ENCODE measurements at regions not wholly inside any gene's neighbourhood (a gene's known extent, or its start where the extent isn't known, plus 50 kb on each side); places are given as distances from the start of the nearest gene placed in this dataset.

GRCh38 chr5:144712090-144712489 lies 541.4 kb downstream of the KCTD16 start:
- H3K4me3 ChIP-seq (ENCODE audit: low read depth, low read length) = no peak overlapping the region
- in situ Hi-C loops (cut with HindIII; ENCODE audit: low sequenced_read_pairs) = no loop called here
- DNase-seq (ENCODE audit: low read depth, low spot score) = no peak
- TF ChIP-seq, protein P1, sequence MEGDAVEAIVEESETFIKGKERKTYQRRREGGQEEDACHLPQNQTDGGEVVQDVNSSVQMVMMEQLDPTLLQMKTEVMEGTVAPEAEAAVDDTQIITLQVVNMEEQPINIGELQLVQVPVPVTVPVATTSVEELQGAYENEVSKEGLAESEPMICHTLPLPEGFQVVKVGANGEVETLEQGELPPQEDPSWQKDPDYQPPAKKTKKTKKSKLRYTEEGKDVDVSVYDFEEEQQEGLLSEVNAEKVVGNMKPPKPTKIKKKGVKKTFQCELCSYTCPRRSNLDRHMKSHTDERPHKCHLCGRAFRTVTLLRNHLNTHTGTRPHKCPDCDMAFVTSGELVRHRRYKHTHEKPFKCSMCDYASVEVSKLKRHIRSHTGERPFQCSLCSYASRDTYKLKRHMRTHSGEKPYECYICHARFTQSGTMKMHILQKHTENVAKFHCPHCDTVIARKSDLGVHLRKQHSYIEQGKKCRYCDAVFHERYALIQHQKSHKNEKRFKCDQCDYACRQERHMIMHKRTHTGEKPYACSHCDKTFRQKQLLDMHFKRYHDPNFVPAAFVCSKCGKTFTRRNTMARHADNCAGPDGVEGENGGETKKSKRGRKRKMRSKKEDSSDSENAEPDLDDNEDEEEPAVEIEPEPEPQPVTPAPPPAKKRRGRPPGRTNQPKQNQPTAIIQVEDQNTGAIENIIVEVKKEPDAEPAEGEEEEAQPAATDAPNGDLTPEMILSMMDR (IDR thresholded peaks at IDR 0.05; ENCODE audit: low read depth, low read length) = no peak

- TF ChIP-seq, protein P1 (IDR thresholded peaks at IDR 0.05; ENCODE audit: low read depth, low read length) = no peak
- no peak for DNase-seq (ENCODE audit: low read depth, low spot score)
- in situ Hi-C loops (cut with HindIII; ENCODE audit: low sequenced_read_pairs) = no loop called here
- H3K4me3 ChIP-seq (ENCODE audit: low read depth, low read length) = no peak overlapping the region
These were observed 540.5 kb downstream of the KCTD16 start for GRCh38 chr5:144711172-144711571.

- TF ChIP-seq, protein P1 (IDR thresholded peaks at IDR 0.05; ENCODE audit: low read depth, low read length) = no peak
- H3K4me3 ChIP-seq (ENCODE audit: low read depth, low read length) = no peak overlapping the region
- in situ Hi-C loops (cut with HindIII; ENCODE audit: low sequenced_read_pairs) = no loop called here
- DNase-seq (ENCODE audit: low read depth, low spot score) = no peak
These were observed 540.0 kb downstream of the KCTD16 start for GRCh38 chr5:144710637-144711036.

- in situ Hi-C loops (cut with HindIII; ENCODE audit: low sequenced_read_pairs) = no loop called here
- H3K4me3 ChIP-seq (ENCODE audit: low read depth, low read length) = no peak overlapping the region
- TF ChIP-seq, protein P1 (IDR thresholded peaks at IDR 0.05; ENCODE audit: low read depth, low read length) = no peak
- no peak for DNase-seq (ENCODE audit: low read depth, low spot score)
These were observed 533.1 kb downstream of the KCTD16 start for GRCh38 chr5:144703776-144704175.

- no peak for DNase-seq (ENCODE audit: low read depth, low spot score)
- TF ChIP-seq, protein P1 (IDR thresholded peaks at IDR 0.05; ENCODE audit: low read depth, low read length) = no peak
- in situ Hi-C loops (cut with HindIII; ENCODE audit: low sequenced_read_pairs) = no loop called here
- no peak overlapping the region for H3K4me3 ChIP-seq (ENCODE audit: low read depth, low read length)
These were observed 527.8 kb downstream of the KCTD16 start for GRCh38 chr5:144698484-144698883.

GRCh38 chr5:144697847-144698262 lies 527.2 kb downstream of the KCTD16 start:
- in situ Hi-C loops (cut with HindIII; ENCODE audit: low sequenced_read_pairs) = no loop called here
- no peak overlapping the region for H3K4me3 ChIP-seq (ENCODE audit: low read depth, low read length)
- TF ChIP-seq, protein P1 (IDR thresholded peaks at IDR 0.05; ENCODE audit: low read depth, low read length) = peak; percentile 33
- DNase-seq (ENCODE audit: low read depth, low spot score) = peak; percentile 98

DNA sequence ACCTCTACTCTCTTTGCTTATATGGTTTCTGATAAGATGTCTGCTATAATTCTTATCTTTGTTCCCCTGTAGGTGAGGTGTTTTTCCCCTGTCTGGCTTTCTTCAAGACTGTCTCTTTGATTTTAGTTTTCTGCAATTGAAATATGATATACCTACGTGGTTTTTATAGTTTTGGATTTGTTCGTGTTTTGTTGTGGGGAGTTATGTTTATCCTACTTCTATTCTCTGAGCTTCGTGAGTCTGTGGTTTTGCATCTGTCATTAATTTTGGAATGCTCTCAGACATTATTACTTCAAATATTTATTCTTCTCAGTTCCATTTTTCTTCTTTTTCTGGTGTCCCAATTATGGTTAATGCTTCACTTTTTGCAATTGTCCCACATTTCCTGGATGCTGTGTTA lies 521.3 kb downstream of the KCTD16 start:
- in situ Hi-C loops (cut with HindIII; ENCODE audit: low sequenced_read_pairs) = no loop called here

More for the DNA sequence above, 521.3 kb downstream of the KCTD16 start:
- TF ChIP-seq, protein P1 (IDR thresholded peaks at IDR 0.05; ENCODE audit: low read depth, low read length) = no peak
- no peak for DNase-seq (ENCODE audit: low read depth, low spot score)
- no peak overlapping the region for H3K4me3 ChIP-seq (ENCODE audit: low read depth, low read length)
